GM21381 (cell line): ENCODE measurements at regions not wholly inside any gene's neighbourhood (a gene's known extent, or its start where the extent isn't known, plus 50 kb on each side); places are given as distances from the start of the nearest gene placed in this dataset.
"Not testable (repeated sequence)": the region's sequence is repeated elsewhere in the genome, so short reads cannot be mapped to it uniquely, and the experiment has no call there.

Experiments
- ATAC-seq: cut with Tn5 transposase; IDR thresholded peaks from one replicate; pipeline ENCODE4 v1.9.1; 2021; ENCODE audit warnings: mild to moderate bottlenecking, moderate library complexity; ENCODE audit not compliant: unreplicated experiment

DNA sequence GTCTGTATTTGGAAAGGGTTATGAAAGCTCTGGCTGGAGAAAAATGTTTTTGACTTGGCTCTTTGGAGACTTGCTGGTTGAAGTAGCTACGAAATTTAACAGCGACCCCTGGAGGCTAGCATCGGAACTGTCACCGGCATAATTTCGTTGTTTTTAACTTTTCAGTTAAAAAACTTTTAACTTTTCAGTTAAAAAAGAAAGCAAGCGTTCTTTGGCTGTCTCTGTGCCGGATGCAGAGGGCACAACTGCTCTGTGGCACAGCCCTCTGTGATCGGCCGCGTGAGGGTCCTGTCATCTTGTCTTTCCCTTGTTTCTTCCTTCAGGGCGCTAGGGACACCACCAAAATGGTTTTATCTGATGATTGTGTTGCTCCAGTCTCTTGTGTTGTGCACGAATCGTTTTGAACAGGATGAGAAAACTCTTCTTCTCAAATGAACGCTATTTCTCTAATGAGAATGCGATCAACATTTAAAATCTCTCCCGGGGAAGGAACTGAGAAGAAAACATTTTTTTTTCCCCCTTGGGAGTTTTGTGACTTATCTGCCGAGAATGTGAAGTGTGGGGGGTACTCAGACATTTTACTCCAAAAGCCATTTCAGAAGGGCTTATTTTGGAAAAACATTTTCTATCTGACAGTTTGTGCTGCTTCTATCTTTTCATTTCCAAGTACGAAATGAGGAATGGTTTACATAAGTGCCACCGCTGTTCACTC is 57.1 kb downstream of the ADCYAP1 start:
- no peak for ATAC-seq

GRCh38 chr18:963276-963675 is 58.6 kb downstream of the ADCYAP1 start:
- ATAC-seq = no peak

DNA sequence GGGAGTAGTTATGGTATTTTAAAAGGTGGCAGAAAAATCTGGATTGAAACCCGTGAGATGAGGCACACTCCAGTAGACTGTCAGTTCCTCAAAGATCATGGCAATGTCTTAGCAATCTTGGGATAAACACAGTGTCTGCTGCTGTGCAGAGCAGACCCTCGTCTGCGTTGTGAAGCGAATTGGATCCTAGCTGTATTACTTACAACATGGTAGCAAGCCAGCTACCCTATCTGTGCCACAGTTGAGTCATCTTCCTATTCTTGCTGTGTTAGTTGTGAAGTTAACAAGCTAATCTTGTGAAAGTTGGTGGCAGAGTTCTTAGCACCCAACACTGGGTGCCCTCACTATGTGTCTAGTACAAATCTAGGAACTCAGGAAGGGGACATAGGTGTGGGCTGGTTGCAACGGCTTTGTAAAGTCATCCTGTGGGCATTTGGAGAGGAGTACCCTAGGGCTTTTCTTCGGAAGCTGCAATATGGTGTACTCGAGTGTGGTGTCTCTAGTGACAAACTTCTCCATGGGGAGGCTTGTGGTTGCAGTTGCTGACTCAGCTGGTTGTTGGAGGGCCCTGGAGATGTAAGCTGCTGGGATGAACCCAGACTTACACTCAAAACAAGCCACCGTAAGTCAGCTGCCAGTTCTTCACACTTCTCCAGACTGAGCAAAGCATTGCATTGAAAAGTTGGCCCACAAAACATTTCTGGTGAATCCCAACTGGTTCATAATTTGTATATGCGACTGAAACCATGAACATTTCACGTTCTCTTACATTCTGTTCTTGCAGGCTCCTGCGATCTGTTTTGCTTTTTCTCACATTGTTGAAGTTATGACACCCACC is 61.5 kb downstream of the ADCYAP1 start:
- ATAC-seq = no peak

DNA sequence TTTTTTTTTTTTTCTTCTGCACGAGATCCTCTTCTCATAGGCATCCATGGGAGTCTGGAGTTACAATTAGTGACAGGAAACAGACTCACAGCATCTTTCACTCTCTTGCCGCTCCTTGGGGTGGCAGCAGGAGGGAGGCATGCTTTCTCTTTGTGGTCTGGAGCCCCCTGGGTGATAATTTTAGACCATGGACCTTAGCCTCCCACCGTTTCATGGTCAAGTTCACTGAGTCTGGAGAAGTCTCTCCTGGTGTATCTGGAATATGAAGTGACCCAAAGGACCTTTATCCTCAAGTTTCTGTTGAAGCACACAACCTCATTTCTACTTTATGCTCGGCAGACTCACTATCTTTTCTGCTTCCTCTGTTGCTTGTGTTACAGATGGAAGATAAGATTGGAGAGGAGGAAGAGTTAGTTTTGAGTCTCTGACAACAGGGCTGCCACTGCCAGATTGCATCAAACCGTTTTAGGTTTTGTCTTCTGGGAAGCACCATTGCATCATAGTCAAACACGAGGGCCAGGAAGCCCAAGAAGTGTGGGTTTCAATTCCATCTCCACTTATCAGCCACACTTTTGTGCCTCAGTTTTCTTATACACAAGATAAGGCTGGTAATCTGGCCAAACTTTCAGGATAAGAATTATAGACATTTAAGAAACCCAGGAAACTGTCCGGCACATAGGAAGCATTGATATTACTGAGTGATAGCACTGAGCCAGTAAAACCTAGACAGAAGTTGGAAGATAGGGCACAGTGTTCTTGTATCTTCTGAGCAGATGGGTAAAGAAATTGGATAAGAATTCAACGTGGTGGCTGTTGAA is 62.3 kb downstream of the ADCYAP1 start:
- ATAC-seq = no peak

DNA sequence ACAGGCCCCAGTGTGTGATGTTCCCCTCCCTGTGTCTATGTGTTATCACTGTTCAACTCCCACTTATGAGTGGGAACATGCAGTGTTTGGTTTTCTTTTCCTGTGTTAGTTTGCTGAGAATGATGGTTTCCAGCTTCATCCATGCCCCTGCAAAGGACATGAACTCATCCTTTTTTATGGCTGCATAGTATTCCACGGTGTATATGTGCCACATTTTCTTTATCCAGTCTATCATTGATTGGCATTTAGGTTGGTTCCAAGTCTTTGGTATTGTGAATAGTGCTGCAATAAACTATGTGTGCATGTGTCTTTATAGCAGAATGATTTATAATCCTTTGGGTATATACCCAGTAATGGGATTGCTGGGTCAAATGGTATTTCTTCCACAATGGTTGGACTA is 64.2 kb downstream of the ADCYAP1 start:
- ATAC-seq = not testable (repeated sequence)

GRCh38 chr18:969311-969710 is 64.6 kb downstream of the ADCYAP1 start:
- not testable (repeated sequence) for ATAC-seq

DNA sequence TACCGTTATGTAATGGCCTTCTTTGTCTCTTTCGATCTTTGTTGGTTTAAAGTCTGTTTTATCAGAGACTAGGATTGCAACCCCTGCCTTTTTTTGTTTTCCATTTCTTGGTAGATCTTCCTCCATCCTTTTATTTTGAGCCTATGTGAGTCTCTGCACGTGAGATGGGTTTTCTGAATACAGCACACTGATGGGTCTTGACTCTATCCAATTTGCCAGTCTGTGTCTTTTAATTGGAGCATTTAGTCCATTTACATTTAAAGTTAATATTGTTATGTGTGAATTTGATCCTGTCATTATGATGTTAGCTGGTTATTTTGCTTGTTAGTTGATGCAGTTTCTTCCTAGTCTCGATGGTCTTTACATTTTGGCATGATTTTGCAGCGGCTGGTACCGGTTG is 69.9 kb downstream of the ADCYAP1 start:
- not testable (repeated sequence) for ATAC-seq

- ATAC-seq = not testable (repeated sequence)
These were observed 71.9 kb downstream of the ADCYAP1 start for GRCh38 chr18:976393-977128.

GRCh38 chr18:977327-977726 is 72.7 kb downstream of the ADCYAP1 start:
- not testable (repeated sequence) for ATAC-seq

GRCh38 chr18:977732-978131 is 73.1 kb downstream of the ADCYAP1 start:
- ATAC-seq = not testable (repeated sequence)

- ATAC-seq = no peak
These were observed 75.9 kb downstream of the ADCYAP1 start for GRCh38 chr18:980586-980985.

GRCh38 chr18:984004-984403 is 79.3 kb downstream of the ADCYAP1 start:
- no peak for ATAC-seq

DNA sequence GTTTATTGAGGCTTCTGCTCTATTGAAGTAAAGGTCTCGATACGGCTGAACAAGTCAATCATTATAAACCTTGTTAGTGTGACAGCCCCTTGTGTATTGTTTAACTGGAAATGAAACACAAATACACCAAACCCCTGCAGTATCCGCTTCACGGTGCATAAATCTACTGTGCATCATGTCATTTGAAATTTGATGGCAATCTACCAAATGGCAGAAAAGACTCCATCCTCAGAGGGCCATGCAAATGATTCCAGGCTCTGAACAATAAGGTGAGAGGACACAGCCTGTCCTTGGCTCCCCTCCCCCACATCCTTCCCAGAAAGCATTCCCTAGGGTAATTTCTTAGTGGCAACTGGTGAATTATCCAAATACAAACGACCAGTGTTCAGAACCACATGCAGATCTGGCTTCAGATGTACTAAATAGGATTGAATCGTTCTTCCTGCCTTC is 80.6 kb downstream of the ADCYAP1 start:
- no peak for ATAC-seq

- ATAC-seq = no peak
These were observed 81.4 kb downstream of the ADCYAP1 start for GRCh38 chr18:986051-986450.

GRCh38 chr18:986552-986951 is 81.9 kb downstream of the ADCYAP1 start:
- no peak for ATAC-seq

GRCh38 chr18:987325-988186 is 82.9 kb downstream of the ADCYAP1 start:
- ATAC-seq = no peak

GRCh38 chr18:989425-989824 is 84.8 kb downstream of the ADCYAP1 start:
- ATAC-seq = no peak

DNA sequence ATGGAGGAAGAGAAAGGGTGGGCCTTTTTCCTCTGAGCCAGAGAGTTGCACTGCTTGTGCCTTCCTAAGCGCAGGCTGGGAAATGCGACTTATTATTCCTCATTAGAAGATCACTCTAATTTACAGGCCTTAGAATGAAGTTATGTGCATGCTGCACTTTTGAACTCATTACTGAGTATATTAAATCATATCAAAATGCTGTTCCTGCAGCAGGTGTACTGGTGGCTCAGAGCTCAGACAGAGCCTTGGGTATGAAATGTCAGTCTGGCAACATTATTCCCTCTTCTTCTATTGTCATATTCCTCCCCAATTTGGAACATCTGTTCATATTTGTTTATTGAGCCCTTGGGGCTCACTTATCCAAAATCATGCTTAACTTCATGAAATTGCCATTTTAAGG is 85.5 kb downstream of the ADCYAP1 start:
- ATAC-seq = no peak

- no peak for ATAC-seq
These were observed 86.8 kb downstream of the ADCYAP1 start for GRCh38 chr18:991441-991840.

- ATAC-seq = no peak
These were observed 88.9 kb downstream of the ADCYAP1 start for GRCh38 chr18:993560-993959.
